ENCODE measurements at regions not wholly inside any gene's neighbourhood (a gene's known extent, or its start where the extent isn't known, plus 50 kb on each side); places are given as distances from the start of the nearest gene placed in this dataset.
A peak's percentile ranks its signal among the peaks of the same experiment; 100 is the strongest.

DNA sequence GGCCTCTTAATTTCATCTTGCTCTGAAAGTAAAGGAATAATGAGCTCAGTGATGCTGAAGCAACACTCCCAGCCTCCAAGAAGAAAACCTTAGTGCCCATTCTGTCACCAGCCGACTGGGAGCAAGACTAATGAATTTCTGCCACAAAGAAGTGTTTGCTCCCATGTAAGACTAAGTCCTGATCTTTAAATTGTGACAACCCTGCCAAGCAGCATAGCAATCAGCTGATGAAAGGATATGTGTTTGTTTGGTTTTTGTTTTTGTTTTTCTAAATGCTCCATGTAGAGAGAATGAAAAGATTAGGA is 113.7 kb upstream of the PALMD start:
- H3K4me3 ChIP-seq (ENCODE audit: low read depth, low read length): no peak overlapping the region
- TF ChIP-seq, protein P1, sequence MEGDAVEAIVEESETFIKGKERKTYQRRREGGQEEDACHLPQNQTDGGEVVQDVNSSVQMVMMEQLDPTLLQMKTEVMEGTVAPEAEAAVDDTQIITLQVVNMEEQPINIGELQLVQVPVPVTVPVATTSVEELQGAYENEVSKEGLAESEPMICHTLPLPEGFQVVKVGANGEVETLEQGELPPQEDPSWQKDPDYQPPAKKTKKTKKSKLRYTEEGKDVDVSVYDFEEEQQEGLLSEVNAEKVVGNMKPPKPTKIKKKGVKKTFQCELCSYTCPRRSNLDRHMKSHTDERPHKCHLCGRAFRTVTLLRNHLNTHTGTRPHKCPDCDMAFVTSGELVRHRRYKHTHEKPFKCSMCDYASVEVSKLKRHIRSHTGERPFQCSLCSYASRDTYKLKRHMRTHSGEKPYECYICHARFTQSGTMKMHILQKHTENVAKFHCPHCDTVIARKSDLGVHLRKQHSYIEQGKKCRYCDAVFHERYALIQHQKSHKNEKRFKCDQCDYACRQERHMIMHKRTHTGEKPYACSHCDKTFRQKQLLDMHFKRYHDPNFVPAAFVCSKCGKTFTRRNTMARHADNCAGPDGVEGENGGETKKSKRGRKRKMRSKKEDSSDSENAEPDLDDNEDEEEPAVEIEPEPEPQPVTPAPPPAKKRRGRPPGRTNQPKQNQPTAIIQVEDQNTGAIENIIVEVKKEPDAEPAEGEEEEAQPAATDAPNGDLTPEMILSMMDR (conservative IDR thresholded peaks at IDR 0.05; ENCODE audit: low read depth, low read length): no peak

DNA sequence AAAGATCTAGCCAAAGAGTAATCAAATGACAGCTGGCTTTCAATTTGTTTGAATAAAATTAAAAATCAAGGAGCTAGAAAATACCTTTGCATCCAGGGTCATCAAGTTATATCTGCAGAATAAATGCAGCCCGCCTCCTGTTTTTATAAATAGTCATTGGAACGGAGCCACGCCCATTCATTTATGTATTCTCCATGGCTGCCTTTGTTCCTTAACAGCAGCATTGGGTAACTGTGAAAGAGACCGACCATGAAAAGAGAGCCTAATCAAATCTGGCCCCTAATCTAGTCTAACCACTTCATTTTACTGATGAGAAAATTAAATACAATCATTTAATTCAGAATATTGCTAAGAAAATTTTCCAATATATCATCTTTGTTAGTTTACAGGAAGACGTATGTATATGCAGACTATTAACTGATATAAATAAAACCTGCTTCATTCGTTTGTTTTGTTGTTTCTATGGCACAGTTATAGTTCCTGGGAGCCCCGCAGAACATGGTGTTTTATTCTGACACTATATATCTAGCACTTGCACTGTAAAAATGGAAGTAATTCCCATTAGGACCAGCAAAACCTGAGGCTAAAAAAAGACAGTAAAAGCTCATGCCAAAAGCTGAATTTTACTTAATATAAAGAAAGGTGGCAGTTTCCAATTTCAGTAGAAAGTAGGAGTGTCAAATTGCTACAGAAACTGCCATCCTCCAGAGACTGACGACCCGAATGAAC is 111.8 kb upstream of the PALMD start:
- TF ChIP-seq, protein P1 (conservative IDR thresholded peaks at IDR 0.05; ENCODE audit: low read depth, low read length): no peak
- H3K4me3 ChIP-seq (ENCODE audit: low read depth, low read length): no peak overlapping the region
- peak; percentile 6 for DNase-seq (ENCODE audit: low read depth)

More for the DNA sequence above, 113.7 kb upstream of the PALMD start:
- no peak for DNase-seq (ENCODE audit: low read depth)

- H3K4me3 ChIP-seq (ENCODE audit: low read depth, low read length): no peak overlapping the region
- TF ChIP-seq, protein P1 (conservative IDR thresholded peaks at IDR 0.05; ENCODE audit: low read depth, low read length): no peak
- no peak for DNase-seq (ENCODE audit: low read depth)
Observed at GRCh38 chr1:99534638-99534930, 111.3 kb upstream of the PALMD start.

- TF ChIP-seq, protein P1 (conservative IDR thresholded peaks at IDR 0.05; ENCODE audit: low read depth, low read length): no peak
- peak; percentile 19 for DNase-seq (ENCODE audit: low read depth)
- H3K4me3 ChIP-seq (ENCODE audit: low read depth, low read length): no peak overlapping the region
Observed at GRCh38 chr1:99535470-99536164, 110.3 kb upstream of the PALMD start.

DNA sequence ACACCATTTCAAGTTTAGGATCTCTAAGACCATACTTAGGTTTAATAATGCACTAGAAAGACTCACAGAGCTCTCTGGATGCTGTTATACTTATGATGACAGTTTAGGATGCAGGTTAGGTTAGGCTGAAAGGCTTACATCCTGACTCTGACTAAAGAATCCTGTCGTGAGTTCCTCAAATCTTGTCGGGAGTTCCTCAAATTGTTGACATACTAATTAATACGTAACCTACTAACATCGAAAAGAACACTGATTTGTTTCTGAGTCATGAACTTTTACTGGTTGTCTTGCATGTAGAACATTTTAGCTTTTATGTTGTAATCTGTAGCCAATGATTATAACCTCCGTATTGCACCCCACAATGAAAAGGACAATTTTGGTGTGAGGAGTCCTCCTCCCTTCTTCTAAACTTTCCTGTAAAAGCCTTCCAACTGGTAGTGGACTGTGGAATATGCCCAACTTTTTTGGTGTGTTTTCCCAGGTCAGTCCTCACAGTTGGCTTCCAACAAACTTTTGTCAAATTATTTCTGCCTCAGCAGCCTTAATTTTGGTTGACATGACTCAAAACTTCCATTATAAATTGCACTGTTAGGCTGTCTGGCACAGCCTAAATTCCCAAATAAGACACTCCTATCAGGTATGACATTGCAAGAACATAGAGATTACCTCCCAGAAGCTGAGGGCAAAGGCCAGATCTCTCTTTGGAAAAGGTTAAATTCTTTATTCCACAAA is 107.9 kb upstream of the PALMD start:
- no peak for DNase-seq (ENCODE audit: low read depth)
- TF ChIP-seq, protein P1 (conservative IDR thresholded peaks at IDR 0.05; ENCODE audit: low read depth, low read length): no peak
- no peak overlapping the region for H3K4me3 ChIP-seq (ENCODE audit: low read depth, low read length)

DNA sequence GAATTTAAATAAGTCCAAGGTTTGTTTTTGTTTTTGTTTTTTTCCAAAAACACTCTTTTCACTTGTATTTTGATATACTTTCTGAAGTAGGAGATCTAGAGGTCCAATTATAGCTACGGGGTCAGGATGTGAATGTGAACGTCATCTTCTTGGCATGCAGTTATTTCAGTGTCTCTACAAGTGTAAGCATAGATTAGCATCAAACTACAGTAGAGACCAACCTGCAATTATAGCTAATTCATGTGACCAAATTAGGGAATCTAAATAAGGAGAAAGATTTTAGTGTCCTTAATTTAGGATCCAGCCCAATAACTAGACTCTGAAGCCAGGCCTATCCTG is 107.3 kb upstream of the PALMD start:
- DNase-seq (ENCODE audit: low read depth): peak; percentile 44
- no peak overlapping the region for H3K4me3 ChIP-seq (ENCODE audit: low read depth, low read length)
- TF ChIP-seq, protein P1 (conservative IDR thresholded peaks at IDR 0.05; ENCODE audit: low read depth, low read length): no peak

All from choroid plexus epithelial cell (primary cell).